ENCODE measurements at regions not wholly inside any gene's neighbourhood (a gene's known extent, or its start where the extent isn't known, plus 50 kb on each side); places are given as distances from the start of the nearest gene placed in this dataset.
"Not testable (repeated sequence)": the region's sequence is repeated elsewhere in the genome, so short reads cannot be mapped to it uniquely, and the experiment has no call there.

- not testable (repeated sequence) for TF ChIP-seq SP1 (IDR thresholded peaks at IDR 0.05); CTCF (IDR thresholded peaks at IDR 0.05; ENCODE audit: low read depth, low read length, missing input control); RAD21 (IDR thresholded peaks at IDR 0.05); YY1 (IDR thresholded peaks at IDR 0.05); TAF1 (conservative IDR thresholded peaks at IDR 0.05); REST (IDR thresholded peaks at IDR 0.05); EGR1 (IDR thresholded peaks at IDR 0.05; ENCODE audit: low read depth in 2 of 2); ZBTB33 (IDR thresholded peaks at IDR 0.05)
- TF ChIP-seq, protein P1, sequence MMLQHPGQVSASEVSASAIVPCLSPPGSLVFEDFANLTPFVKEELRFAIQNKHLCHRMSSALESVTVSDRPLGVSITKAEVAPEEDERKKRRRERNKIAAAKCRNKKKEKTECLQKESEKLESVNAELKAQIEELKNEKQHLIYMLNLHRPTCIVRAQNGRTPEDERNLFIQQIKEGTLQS (IDR thresholded peaks at IDR 0.05) = not testable (repeated sequence)
Measured at GRCh38 chr11:3445535-3445934, 66.6 kb upstream of the ZNF195 start.

All from liver (tissue), 3 donors.